ENCODE measurements at regions not wholly inside any gene's neighbourhood (a gene's known extent, or its start where the extent isn't known, plus 50 kb on each side); places are given as distances from the start of the nearest gene placed in this dataset.
"Not testable (repeated sequence)": the region's sequence is repeated elsewhere in the genome, so short reads cannot be mapped to it uniquely, and the experiment has no call there.

- no peak for DNase-seq (ENCODE audit: low spot score)
These were observed 80.9 kb upstream of the SLC66A3 start for GRCh38 chr2:11074246-11074820.

DNA sequence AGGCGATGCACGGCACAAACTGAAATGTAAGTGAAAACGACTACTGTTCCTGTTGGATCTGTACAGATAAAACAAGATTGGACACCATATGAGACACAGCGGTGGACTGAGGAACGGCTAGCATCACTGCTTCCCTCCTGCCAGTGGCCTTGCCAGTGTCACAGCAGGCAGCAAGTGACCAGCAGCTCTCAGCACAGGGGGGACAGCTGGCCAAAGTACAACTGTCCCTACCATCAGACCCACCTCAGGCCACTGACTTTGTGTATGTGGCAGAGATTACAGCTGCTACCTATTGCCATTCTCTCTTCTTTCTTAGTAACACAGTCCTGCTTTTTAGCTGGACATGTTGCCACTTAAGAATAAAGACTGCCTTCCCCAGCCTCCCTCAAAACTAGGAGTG is 80.0 kb upstream of the SLC66A3 start:
- DNase-seq (ENCODE audit: low spot score) = no peak

DNA sequence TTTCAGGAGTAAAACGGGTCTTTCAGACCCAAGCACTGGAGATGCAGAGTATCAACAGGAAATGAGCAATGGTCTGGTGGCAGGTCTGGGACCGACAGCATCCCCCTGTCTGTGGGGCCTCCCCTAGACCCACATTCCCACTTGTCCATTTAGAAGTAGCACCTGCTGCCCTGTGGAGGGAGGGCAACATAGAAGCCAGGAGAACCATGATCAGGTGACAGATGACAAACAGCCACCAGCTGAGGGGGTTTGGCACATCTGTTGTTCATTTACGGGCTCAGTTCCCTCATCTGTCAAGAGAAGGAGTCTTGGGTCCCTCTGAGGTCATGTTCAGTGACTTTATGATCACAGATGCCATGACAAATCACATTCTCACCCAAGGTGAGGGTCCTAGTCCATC is 77.9 kb upstream of the SLC66A3 start:
- DNase-seq (ENCODE audit: low spot score) = no peak

DNA sequence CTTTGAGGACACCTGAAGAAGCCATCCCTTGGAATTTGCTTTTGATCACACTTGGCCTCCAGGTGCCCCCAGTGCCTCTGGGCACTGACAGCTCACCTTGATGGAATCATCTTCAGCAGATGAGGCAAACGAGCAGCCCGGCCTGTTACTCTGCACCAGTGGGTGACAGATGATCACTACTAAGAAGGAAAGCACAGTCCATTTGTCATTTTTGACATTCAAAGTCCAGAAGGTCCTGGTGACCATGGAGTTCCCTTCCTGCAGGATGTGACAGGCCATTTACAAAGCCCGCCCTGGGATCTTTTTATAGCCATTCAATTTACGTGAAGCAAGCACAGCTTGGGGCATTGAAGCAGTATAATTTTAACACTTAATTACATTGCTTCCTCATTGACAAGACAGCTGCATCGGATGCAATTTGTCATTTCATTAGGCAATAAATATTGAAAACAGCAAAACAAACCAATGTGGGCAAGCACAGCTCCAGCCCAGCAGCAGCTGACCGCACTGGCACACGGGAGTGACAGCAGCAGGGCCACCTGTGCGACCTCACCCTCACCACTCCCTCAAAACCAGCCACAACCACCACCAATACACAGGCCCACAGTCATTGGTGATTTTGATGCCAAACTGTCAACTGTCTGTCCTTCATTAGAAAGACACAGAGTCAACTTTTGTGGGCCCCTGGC is 76.0 kb upstream of the SLC66A3 start:
- no peak for DNase-seq (ENCODE audit: low spot score)

GRCh38 chr2:11080253-11081115 is 74.8 kb upstream of the SLC66A3 start:
- DNase-seq (ENCODE audit: low spot score) = no peak

DNA sequence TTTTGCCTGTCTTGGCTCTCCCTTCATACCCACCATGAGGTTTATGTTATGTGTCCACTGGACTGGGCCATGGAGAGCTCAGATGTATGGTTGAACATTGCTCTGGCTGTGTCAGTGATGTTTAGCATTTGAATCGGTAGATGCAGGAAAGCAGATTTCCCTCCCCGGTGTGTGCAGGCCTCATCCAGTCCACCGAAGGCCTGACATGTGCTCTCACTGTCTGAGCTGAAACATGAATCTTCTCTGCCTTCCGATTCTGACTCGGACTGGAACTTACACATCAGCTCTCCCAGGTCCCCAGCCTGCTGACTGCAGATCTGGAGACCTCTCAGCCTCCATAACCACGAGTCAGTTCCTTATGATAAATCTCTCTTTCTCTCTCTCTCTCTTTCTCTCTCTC is 72.4 kb upstream of the SLC66A3 start:
- no peak for DNase-seq (ENCODE audit: low spot score)

DNA sequence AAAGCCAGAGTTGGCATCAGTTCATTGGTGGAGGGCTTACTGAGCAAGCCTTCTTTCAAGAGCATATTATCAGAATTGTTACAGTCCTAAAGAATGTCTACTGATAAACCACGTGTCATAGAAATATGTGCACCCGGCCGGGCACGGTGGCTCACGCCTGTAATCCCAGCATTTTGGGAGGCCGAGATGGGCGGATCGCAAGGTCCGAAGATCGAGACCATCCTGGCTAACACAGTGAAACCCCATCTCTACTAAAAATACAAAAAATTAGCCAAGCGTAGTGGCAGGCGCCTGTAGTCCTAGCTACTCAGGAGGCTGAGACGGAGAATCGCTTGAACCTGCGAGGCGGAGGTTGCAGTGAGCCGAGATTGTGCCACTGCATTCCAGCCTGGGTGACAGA is 66.4 kb upstream of the SLC66A3 start:
- DNase-seq (ENCODE audit: low spot score) = not testable (repeated sequence)

DNA sequence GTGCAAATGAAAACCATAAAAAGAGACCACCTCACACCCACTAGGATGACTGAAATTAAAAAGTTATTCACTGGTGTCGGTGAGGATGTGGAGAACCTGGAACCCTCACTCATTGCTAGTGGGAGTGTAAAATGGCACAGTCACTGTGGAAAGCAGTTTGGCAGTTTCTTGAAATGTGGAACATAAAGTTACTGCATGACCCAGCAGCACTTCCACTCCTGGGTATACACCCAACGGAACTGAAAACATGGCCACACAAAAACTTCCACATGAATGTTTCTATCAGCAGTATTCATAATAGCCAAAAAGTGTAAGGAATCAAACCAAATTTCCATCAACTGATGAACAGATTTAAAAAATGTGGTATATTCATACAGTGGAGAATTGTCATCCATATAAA is 65.1 kb upstream of the SLC66A3 start:
- peak; percentile 9 for DNase-seq (ENCODE audit: low spot score)

DNA sequence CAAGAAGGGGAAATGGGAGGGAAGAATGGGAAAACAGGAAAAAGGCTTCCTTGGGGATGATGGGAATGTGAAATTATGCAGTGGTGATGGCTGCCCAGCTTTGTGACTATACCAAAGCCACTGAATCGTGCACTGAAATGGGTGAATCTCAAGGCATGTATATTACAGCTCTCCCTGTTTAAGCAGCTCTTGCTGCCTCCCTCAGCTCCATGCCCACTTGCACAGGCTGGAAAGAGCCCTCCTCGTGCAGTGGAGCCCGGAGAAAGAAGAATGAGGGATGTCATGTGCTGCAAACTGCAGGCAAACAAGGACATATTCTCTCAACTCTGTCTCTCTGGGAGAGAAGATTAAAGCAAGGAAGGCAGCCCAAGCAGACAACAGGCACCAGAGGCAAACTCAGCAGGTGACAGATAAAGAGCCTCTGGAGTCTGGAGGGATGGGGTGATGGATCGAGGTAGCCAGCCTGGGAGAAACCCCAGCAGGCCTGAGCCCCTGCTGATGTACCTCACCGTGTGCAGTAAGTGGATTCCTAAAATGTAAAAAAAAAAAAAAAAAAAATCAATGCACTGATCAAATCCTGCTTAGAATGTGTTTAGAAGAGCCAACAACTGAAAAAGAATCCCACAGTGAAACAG is 62.4 kb upstream of the SLC66A3 start:
- DNase-seq (ENCODE audit: low spot score) = no peak

- no peak for DNase-seq (ENCODE audit: low spot score)
These were observed 61.8 kb upstream of the SLC66A3 start for GRCh38 chr2:11093467-11093866.

GRCh38 chr2:11094021-11094810 is 61.1 kb upstream of the SLC66A3 start:
- no peak for DNase-seq (ENCODE audit: low spot score)

- DNase-seq (ENCODE audit: low spot score) = no peak
These were observed 58.7 kb upstream of the SLC66A3 start for GRCh38 chr2:11096591-11096990.

GRCh38 chr2:11097038-11097720 is 58.1 kb upstream of the SLC66A3 start:
- no peak for DNase-seq (ENCODE audit: low spot score)

DNA sequence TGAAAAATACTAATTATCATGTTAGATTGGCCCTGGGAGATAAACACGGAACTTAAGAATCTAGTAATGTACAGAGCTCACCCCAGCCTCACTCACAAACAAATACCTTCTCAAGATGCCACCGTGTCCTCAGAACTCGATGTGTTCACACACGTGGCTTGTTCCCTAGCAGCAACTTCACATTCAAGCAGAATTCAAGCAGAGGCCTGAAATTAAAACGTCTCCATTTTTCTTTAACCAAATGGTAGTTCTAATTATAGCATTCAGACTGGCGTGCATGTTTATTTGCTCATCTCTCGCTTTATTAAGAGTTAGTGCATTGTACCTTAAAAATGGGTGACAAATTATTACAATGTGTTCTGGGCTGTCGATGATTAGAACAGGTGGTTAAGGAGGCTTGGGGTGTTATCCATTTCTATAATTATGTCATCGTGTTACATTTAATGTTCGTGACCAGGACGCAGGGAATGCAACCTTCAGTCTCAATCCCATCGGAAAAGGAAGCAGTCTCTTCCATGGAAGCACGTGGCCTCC is 57.3 kb upstream of the SLC66A3 start:
- no peak for DNase-seq (ENCODE audit: low spot score)

DNA sequence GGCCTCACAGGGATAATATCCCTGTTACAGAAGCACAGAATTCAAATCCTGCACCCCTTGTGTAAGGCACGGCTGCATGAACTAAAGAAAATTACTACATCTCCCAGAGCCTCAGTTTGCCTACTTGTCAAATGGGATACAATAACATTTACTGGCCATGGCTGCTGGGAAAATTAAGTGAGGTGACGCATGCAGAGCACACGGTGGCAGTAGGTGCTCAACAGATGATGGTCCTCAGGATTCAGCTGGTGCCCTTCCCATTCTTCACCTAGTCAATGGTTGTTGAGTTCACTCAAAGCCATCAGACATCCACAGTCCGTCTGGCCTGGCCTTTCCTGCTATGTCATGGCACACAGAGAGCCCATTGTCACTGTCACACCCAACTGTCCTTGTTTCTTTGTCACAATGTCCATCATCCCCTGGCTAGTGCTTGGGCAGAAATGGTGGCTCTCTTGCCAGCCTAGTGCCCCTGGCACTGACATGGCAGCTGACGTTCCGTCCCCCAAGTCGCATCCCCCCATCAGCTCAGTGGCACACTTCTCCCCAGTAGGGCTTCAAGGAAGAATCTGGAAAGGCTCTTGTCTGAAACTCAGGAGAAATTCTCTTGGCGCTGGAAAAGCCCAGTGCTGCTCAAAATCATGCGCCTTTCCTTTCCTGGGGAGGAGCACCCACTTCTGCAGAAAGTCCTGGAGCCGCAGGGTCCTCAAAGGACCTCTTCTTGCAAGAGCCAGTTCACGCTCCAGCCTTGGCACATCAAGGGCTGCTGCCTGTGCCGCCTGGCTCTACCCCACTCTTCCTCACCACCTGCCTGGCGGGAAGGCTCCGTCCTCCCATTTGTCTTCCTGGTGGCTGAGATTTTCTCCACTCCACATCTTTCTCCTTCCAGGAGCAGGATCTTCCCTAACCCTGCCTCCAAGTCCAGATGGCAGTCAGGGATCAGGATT is 55.9 kb upstream of the SLC66A3 start:
- DNase-seq (ENCODE audit: low spot score) = no peak

DNA sequence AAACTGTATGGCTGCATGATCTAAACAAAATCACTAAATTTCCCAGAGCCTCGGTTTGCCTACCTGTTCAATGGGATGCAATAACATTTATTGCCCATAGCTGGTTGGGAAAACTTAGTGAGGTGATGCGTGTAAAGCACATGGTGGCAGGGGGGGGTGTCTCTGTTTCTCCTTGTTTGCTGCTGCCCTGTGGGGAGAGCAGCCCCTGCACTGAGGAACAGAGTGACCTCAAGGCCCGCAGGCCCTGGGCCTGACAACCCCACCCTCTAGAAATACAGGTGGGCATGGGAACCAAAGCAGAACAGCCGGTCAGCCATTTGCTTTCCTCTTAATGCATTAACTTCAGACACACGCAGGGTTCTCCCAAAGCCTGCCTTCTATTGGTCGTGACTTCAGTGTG is 55.1 kb upstream of the SLC66A3 start:
- DNase-seq (ENCODE audit: low spot score) = no peak

- no peak for DNase-seq (ENCODE audit: low spot score)
These were observed 54.3 kb upstream of the SLC66A3 start for GRCh38 chr2:11100976-11101375.

DNA sequence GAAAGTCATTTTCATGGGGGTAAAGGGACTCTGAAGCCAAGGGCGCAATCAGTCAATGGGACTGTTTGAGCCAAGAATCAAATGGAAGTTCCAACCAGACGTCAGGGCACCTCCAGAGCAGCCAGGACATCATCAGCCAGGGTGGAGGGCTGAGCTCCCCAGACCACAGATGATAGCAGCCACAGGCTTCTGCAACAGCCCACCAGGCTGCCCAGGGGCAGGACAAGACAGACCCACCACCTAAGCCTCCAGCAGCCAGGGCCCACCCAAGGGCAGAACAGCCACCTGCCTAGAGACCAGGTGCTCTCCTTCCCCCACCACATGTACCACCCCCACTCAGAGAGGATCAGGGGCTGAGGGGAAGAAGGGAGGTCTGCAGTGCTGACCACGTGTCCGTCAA is 53.8 kb upstream of the SLC66A3 start:
- DNase-seq (ENCODE audit: low spot score) = no peak

- DNase-seq (ENCODE audit: low spot score) = no peak
These were observed 52.8 kb upstream of the SLC66A3 start for GRCh38 chr2:11102466-11102865.

All from activated CD4-positive, alpha-beta T cell treated with anti-CD3 and anti-CD28 coated beads, Interleukin-2, Interleukin-4, amounts not matched to agents 100 ng/mL and 50 ng/mL, durations not matched to agents 16 hours and 8 hours (primary cell).